ENCODE measurements at regions not wholly inside any gene's neighbourhood (a gene's known extent, or its start where the extent isn't known, plus 50 kb on each side); places are given as distances from the start of the nearest gene placed in this dataset.
"Not testable (repeated sequence)": the region's sequence is repeated elsewhere in the genome, so short reads cannot be mapped to it uniquely, and the experiment has no call there.

- TF ChIP-seq, protein P1, sequence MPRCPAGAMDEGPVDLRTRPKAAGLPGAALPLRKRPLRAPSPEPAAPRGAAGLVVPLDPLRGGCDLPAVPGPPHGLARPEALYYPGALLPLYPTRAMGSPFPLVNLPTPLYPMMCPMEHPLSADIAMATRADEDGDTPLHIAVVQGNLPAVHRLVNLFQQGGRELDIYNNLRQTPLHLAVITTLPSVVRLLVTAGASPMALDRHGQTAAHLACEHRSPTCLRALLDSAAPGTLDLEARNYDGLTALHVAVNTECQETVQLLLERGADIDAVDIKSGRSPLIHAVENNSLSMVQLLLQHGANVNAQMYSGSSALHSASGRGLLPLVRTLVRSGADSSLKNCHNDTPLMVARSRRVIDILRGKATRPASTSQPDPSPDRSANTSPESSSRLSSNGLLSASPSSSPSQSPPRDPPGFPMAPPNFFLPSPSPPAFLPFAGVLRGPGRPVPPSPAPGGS (CRISPR knock-in tag; IDR thresholded peaks at IDR 0.05) = no peak
- TF ChIP-seq BHLHE40 (IDR thresholded peaks at IDR 0.05; ENCODE audit: low read length) (no peak), RFXANK (CRISPR knock-in tag; IDR thresholded peaks at IDR 0.05) (no peak)
Observed at GRCh38 chr1:182325339-182325738, 66.3 kb downstream of the GLUL start (continued).

DNA sequence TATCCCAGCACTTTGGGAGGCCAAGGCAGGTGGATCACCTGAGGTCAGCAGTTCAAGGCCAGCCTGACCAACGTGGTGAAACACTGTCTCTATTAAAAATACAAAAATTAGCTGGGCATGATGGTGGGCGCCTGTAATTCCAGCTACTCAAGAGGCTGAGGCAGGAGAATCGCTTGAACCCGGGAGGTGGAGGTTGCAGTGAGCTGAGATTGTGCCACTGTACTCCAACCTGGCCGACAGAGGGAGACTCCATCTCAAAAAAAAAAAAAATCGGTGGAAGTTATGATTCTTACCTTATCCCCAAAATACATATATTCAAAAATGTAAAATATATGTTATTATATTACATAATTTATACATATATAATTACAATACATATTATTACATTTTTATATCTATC is 70.1 kb downstream of the GLUL start:
- FAIRE-seq; H3K9ac ChIP-seq (ENCODE audit: insufficient read depth, low read depth, low read length); H3K9me3 ChIP-seq (ENCODE audit: low read length); H3K27ac ChIP-seq (ENCODE audit: extremely low read length, insufficient read depth, low read length); in situ Hi-C loops (cut with HindIII; ENCODE audit: extremely low pct_ligation_motif_present, low pct_unique_long_range_greater_than_20kb); ATAC-seq; H3K4me2 ChIP-seq (ENCODE audit: low read depth, low read length); H2AFZ ChIP-seq (ENCODE audit: low read length); BruUV-seq (replicated peaks); DNase-seq (ENCODE audit: low spot score); H3K27me3 ChIP-seq (ENCODE audit: control insufficient read depth in 1 of 2, insufficient read depth in 2 of 2, low read length in 2 of 2); H4K20me1 ChIP-seq (ENCODE audit: insufficient read depth, low read length); H3K36me3 ChIP-seq (replicated peaks in 1 of 2; ENCODE audit: control insufficient read depth in 1 of 2, insufficient read depth in 2 of 2, low read length in 2 of 2); H3K4me3 ChIP-seq (replicated peaks in 1 of 3; ENCODE audit: insufficient read depth in 1 of 3, low read depth in 2 of 3, low read length in 3 of 3); H3K79me2 ChIP-seq (ENCODE audit: insufficient read depth, low read length): not testable (repeated sequence)
- WGBS (ENCODE audit: low lambda C conversion rate) = 18% methylated on average over 6 of the region's 6 CpGs
- peaks cover 24% of the 10 kb centered on the region for H3K4me1 ChIP-seq (ENCODE audit: insufficient read depth, low read length)
- ChIA-PET CTCF (ENCODE audit: low intra/inter-chr PET ratio, low total read pairs) (interaction anchor here (1.1 to 2.0 kb wide), 2 partner anchors 75 to 178 kb away, joined by 5 to 9 read pairs; no protein-coding TSS in a partner anchor), POLR2A (interaction anchor here (1.3 to 1.5 kb wide), 3 partner anchors 30 to 31 kb away, joined by 4 to 5 read pairs (median 4); no protein-coding TSS in a partner anchor)
- TF ChIP-seq STAG1 (CRISPR knock-in tag; IDR thresholded peaks at IDR 0.05) (peak; percentile 34), ZNF362 (CRISPR knock-in tag; IDR thresholded peaks at IDR 0.05; ENCODE audit: borderline replicate concordance) (peak; percentile 58)
- TF ChIP-seq, protein P2, sequence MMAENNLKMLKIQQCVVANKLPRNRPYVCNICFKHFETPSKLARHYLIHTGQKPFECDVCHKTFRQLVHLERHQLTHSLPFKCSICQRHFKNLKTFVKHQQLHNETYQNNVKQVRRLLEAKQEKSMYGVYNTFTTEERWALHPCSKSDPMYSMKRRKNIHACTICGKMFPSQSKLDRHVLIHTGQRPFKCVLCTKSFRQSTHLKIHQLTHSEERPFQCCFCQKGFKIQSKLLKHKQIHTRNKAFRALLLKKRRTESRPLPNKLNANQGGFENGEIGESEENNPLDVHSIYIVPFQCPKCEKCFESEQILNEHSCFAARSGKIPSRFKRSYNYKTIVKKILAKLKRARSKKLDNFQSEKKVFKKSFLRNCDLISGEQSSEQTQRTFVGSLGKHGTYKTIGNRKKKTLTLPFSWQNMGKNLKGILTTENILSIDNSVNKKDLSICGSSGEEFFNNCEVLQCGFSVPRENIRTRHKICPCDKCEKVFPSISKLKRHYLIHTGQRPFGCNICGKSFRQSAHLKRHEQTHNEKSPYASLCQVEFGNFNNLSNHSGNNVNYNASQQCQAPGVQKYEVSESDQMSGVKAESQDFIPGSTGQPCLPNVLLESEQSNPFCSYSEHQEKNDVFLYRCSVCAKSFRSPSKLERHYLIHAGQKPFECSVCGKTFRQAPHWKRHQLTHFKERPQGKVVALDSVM (CRISPR knock-in tag; IDR thresholded peaks at IDR 0.05) = peak; percentile 59; the same call in 1 of the 2 replicates
- TF ChIP-seq, protein P3, sequence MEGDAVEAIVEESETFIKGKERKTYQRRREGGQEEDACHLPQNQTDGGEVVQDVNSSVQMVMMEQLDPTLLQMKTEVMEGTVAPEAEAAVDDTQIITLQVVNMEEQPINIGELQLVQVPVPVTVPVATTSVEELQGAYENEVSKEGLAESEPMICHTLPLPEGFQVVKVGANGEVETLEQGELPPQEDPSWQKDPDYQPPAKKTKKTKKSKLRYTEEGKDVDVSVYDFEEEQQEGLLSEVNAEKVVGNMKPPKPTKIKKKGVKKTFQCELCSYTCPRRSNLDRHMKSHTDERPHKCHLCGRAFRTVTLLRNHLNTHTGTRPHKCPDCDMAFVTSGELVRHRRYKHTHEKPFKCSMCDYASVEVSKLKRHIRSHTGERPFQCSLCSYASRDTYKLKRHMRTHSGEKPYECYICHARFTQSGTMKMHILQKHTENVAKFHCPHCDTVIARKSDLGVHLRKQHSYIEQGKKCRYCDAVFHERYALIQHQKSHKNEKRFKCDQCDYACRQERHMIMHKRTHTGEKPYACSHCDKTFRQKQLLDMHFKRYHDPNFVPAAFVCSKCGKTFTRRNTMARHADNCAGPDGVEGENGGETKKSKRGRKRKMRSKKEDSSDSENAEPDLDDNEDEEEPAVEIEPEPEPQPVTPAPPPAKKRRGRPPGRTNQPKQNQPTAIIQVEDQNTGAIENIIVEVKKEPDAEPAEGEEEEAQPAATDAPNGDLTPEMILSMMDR (CRISPR knock-in tag; IDR thresholded peaks at IDR 0.05) = peak; percentile 35
- intact Hi-C loops (cut with micrococcal nuclease; ENCODE audit: unreplicated experiment) = loop anchor here (1.0 kb wide), 1 partner anchor 236 kb away; no protein-coding TSS in a partner anchor
